HCT116 (cell line): ENCODE measurements at regions not wholly inside any gene's neighbourhood (a gene's known extent, or its start where the extent isn't known, plus 50 kb on each side); places are given as distances from the start of the nearest gene placed in this dataset.

Experiments
- ELF1 ChIP-seq: IDR thresholded peaks from 2 replicates; pipeline ENCODE4 v1.6.1; 2012; ENCODE audit warnings: low read depth, borderline replicate concordance
- EZH2 ChIP-seq: fragments of 200-600 bp; sonication (generic); IDR thresholded peaks from 2 replicates; pipeline ENCODE4 v1.6.1; 2017; ENCODE audit warnings: antibody characterized with exemption, mixed run types
- JUND ChIP-seq: IDR thresholded peaks from 2 replicates; pipeline ENCODE4 v1.6.1; 2012
- POLR2A ChIP-seq: IDR thresholded peaks from 2 replicates; pipeline ENCODE4 v1.7.0; 2011; ENCODE audit warnings: borderline replicate concordance; ENCODE audit not compliant: insufficient read depth, insufficient read length; ENCODE audit errors: extremely low read depth
- POLR2AphosphoS5 ChIP-seq: IDR thresholded peaks from 2 replicates; pipeline ENCODE4 v1.6.1; 2011; ENCODE audit warnings: mild to moderate bottlenecking, low read depth, low read length, moderate library complexity
- RAD21 ChIP-seq: IDR thresholded peaks from 2 replicates; pipeline ENCODE4 v1.6.1; 2012; ENCODE audit warnings: low read depth, mild to moderate bottlenecking
- SIN3A ChIP-seq: IDR thresholded peaks from 2 replicates; pipeline ENCODE4 v1.6.1; 2012; ENCODE audit warnings: low read depth
- SRF ChIP-seq: IDR thresholded peaks from 2 replicates; pipeline ENCODE4 v1.6.1; 2012; ENCODE audit warnings: low read depth
- ZNF274 ChIP-seq: fragments of 200-500 bp; sonication (Bioruptor generic); IDR thresholded peaks from 2 replicates; pipeline ENCODE4 v1.6.1; 2014; ENCODE audit warnings: mild to moderate bottlenecking, low read depth, low read length, inconsistent platforms
- TF ChIP-seq, protein P1 (sequence below), 3 experiments: fragments of 200-600 bp in 1 of 3; sonication (generic) in 1 of 3; IDR thresholded peaks in 2 of 3; conservative IDR thresholded peaks in 1 of 3; 2 replicates each; pipeline ENCODE4 v1.5.1; 2012 to 2017; ENCODE audit warnings: low read depth in 2 of 3, low read length in 2 of 3, antibody characterized with exemption in 1 of 3, borderline replicate concordance in 1 of 3, control low read depth in 1 of 3, mild to moderate bottlenecking in 1 of 3, mixed read lengths in 1 of 3, mixed run types in 1 of 3, moderate library complexity in 1 of 3; ENCODE audit not compliant: insufficient read depth in 1 of 3
- TF ChIP-seq, protein P2 (sequence below): IDR thresholded peaks from 2 replicates; pipeline ENCODE4 v1.6.1; 2012
- TF ChIP-seq, protein P3 (sequence below): IDR thresholded peaks from 2 replicates; pipeline ENCODE4 v1.6.1; 2012; ENCODE audit warnings: low read depth
- TF ChIP-seq, protein P4 (sequence below): IDR thresholded peaks from 2 replicates; pipeline ENCODE4 v1.6.1; 2012
- TF ChIP-seq, protein P5 (sequence below): IDR thresholded peaks from 2 replicates; pipeline ENCODE4 v1.6.1; 2011; ENCODE audit warnings: mild to moderate bottlenecking, low read length, moderate library complexity; ENCODE audit not compliant: insufficient replicate concordance; ENCODE audit errors: extremely low read depth

- TF ChIP-seq POLR2A (no peak), RAD21 (no peak), POLR2AphosphoS5 (no peak), SRF (no peak), ZNF274 (no peak), SIN3A (no peak), EZH2 (no peak), JUND (no peak), ELF1 (no peak)
- TF ChIP-seq, protein P1, sequence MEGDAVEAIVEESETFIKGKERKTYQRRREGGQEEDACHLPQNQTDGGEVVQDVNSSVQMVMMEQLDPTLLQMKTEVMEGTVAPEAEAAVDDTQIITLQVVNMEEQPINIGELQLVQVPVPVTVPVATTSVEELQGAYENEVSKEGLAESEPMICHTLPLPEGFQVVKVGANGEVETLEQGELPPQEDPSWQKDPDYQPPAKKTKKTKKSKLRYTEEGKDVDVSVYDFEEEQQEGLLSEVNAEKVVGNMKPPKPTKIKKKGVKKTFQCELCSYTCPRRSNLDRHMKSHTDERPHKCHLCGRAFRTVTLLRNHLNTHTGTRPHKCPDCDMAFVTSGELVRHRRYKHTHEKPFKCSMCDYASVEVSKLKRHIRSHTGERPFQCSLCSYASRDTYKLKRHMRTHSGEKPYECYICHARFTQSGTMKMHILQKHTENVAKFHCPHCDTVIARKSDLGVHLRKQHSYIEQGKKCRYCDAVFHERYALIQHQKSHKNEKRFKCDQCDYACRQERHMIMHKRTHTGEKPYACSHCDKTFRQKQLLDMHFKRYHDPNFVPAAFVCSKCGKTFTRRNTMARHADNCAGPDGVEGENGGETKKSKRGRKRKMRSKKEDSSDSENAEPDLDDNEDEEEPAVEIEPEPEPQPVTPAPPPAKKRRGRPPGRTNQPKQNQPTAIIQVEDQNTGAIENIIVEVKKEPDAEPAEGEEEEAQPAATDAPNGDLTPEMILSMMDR (IDR thresholded peaks at IDR 0.05 in 2 of 3, conservative IDR thresholded peaks at IDR 0.05 in 1 of 3; ENCODE audit: borderline replicate concordance in 1 of 3, insufficient read depth in 1 of 3, low read depth in 2 of 3, low read length in 2 of 3) = no peak
- TF ChIP-seq, protein P2, sequence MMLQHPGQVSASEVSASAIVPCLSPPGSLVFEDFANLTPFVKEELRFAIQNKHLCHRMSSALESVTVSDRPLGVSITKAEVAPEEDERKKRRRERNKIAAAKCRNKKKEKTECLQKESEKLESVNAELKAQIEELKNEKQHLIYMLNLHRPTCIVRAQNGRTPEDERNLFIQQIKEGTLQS = no peak
- TF ChIP-seq, protein P3, sequence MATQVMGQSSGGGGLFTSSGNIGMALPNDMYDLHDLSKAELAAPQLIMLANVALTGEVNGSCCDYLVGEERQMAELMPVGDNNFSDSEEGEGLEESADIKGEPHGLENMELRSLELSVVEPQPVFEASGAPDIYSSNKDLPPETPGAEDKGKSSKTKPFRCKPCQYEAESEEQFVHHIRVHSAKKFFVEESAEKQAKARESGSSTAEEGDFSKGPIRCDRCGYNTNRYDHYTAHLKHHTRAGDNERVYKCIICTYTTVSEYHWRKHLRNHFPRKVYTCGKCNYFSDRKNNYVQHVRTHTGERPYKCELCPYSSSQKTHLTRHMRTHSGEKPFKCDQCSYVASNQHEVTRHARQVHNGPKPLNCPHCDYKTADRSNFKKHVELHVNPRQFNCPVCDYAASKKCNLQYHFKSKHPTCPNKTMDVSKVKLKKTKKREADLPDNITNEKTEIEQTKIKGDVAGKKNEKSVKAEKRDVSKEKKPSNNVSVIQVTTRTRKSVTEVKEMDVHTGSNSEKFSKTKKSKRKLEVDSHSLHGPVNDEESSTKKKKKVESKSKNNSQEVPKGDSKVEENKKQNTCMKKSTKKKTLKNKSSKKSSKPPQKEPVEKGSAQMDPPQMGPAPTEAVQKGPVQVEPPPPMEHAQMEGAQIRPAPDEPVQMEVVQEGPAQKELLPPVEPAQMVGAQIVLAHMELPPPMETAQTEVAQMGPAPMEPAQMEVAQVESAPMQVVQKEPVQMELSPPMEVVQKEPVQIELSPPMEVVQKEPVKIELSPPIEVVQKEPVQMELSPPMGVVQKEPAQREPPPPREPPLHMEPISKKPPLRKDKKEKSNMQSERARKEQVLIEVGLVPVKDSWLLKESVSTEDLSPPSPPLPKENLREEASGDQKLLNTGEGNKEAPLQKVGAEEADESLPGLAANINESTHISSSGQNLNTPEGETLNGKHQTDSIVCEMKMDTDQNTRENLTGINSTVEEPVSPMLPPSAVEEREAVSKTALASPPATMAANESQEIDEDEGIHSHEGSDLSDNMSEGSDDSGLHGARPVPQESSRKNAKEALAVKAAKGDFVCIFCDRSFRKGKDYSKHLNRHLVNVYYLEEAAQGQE = no peak
- TF ChIP-seq, protein P4, sequence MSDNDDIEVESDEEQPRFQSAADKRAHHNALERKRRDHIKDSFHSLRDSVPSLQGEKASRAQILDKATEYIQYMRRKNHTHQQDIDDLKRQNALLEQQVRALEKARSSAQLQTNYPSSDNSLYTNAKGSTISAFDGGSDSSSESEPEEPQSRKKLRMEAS = no peak
- TF ChIP-seq, protein P5, sequence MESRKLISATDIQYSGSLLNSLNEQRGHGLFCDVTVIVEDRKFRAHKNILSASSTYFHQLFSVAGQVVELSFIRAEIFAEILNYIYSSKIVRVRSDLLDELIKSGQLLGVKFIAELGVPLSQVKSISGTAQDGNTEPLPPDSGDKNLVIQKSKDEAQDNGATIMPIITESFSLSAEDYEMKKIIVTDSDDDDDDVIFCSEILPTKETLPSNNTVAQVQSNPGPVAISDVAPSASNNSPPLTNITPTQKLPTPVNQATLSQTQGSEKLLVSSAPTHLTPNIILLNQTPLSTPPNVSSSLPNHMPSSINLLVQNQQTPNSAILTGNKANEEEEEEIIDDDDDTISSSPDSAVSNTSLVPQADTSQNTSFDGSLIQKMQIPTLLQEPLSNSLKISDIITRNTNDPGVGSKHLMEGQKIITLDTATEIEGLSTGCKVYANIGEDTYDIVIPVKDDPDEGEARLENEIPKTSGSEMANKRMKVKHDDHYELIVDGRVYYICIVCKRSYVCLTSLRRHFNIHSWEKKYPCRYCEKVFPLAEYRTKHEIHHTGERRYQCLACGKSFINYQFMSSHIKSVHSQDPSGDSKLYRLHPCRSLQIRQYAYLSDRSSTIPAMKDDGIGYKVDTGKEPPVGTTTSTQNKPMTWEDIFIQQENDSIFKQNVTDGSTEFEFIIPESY = no peak
Observed at GRCh38 chr12:76277480-76277879, 70.7 kb downstream of the BBS10 start.
